ENCODE measurements at regions not wholly inside any gene's neighbourhood (a gene's known extent, or its start where the extent isn't known, plus 50 kb on each side); places are given as distances from the start of the nearest gene placed in this dataset.

DNA sequence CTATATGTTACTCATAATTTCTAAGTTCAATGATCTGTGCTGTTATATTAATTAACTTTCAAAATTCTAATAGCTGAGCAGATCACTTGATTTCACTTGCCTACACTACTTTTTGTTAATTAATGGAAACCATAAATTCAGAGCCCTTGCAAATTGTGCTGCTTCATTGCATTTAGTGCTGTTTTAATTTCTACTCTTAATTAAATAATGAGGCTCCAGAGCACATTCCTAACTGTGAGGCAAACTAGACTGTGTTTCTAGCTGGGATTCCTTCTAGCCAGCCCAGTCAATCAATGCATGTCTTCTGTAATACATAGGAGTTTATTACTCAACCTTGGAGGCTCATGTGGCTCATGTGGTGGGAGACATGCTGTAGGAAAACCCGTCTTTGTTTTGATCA lies 301.1 kb upstream of the GOLIM4 start:
- no peaks in the 10 kb centered on the region for H3K27me3 Mint-ChIP-seq
- H3K27ac Mint-ChIP-seq: no peak overlapping the region
- no peaks in the 10 kb centered on the region for H3K9me3 Mint-ChIP-seq
- H3K4me1 Mint-ChIP-seq (ENCODE audit: unreplicated experiment): no peaks in the 10 kb centered on the region
- H3K36me3 Mint-ChIP-seq: no peaks in the 10 kb centered on the region
- TF ChIP-seq, protein P1, sequence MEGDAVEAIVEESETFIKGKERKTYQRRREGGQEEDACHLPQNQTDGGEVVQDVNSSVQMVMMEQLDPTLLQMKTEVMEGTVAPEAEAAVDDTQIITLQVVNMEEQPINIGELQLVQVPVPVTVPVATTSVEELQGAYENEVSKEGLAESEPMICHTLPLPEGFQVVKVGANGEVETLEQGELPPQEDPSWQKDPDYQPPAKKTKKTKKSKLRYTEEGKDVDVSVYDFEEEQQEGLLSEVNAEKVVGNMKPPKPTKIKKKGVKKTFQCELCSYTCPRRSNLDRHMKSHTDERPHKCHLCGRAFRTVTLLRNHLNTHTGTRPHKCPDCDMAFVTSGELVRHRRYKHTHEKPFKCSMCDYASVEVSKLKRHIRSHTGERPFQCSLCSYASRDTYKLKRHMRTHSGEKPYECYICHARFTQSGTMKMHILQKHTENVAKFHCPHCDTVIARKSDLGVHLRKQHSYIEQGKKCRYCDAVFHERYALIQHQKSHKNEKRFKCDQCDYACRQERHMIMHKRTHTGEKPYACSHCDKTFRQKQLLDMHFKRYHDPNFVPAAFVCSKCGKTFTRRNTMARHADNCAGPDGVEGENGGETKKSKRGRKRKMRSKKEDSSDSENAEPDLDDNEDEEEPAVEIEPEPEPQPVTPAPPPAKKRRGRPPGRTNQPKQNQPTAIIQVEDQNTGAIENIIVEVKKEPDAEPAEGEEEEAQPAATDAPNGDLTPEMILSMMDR (conservative IDR thresholded peaks at IDR 0.05): no peak
- DNase-seq (ENCODE audit: extremely low spot score, unreplicated experiment): no peak
- no peak overlapping the region for H3K4me3 Mint-ChIP-seq

DNA sequence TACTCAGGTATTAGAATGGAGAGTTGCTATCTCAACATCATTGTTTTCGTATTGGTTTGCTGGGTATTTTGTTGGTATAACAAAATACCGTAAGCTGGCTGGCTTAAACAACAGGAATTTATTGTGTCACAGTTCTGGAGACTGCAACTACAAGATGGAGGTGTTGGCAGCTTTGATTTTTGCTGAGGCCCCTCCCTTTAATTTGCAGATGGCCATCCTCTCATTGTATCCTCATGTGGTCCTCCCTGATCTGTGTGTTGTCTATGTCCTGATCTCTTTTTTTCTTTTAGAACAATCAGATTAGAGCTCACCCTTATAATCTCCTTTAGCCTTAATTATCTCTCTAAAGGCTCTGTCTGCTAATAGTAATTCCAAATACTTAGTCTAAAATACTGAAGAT lies 299.8 kb upstream of the GOLIM4 start:
- no peaks in the 10 kb centered on the region for H3K4me1 Mint-ChIP-seq (ENCODE audit: unreplicated experiment)
- H3K27ac Mint-ChIP-seq: no peak overlapping the region
- H3K4me3 Mint-ChIP-seq: no peak overlapping the region
- TF ChIP-seq, protein P1 (conservative IDR thresholded peaks at IDR 0.05): no peak
- no peaks in the 10 kb centered on the region for H3K9me3 Mint-ChIP-seq
- no peak for DNase-seq (ENCODE audit: extremely low spot score, unreplicated experiment)
- no peaks in the 10 kb centered on the region for H3K27me3 Mint-ChIP-seq
- no peaks in the 10 kb centered on the region for H3K36me3 Mint-ChIP-seq

DNA sequence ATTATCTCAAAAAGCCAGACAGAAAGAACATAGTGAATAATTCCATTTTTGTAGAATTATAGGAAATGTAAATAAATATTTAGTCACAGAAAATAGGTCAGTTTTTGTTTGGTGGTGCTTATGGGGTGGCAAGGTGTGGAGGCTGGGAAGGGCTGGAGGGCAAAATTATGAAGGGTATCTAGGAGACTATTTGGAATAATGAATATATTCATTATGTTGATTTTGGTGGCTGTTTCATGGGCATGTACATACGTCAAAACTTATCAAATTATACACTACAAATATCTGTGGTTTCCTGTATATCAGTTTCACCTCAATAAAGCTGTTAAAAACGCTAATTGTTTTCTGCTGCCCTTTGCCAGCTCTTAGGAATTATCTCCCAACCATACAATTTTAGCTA lies 298.7 kb upstream of the GOLIM4 start:
- Mint-ChIP-seq H3K4me1 (ENCODE audit: unreplicated experiment) (no peaks in the 10 kb centered on the region), H3K4me3 (no peak overlapping the region), H3K27ac (no peak overlapping the region), H3K36me3 (no peaks in the 10 kb centered on the region), H3K9me3 (no peaks in the 10 kb centered on the region), H3K27me3 (no peaks in the 10 kb centered on the region)
- DNase-seq (ENCODE audit: extremely low spot score, unreplicated experiment): no peak
- TF ChIP-seq, protein P1 (conservative IDR thresholded peaks at IDR 0.05): no peak

DNA sequence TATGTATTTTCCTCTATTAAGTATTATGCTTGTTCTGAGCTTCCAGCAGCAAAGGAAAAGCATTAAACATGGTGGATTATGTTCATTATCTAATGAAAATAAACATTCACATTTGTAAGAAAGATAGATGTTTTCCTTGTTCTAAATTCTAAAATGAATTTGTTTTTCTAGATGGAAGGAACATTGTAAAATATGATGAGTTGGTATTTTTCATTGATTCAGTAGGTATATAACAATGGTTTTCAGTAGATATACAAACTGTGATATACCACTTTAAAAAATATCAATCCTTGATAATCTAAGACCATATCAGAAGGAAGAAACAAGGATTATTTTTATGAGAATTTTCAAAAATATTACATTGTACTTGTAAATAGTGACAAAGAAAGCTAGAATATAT lies 290.6 kb upstream of the GOLIM4 start:
- no peaks in the 10 kb centered on the region for H3K36me3 Mint-ChIP-seq
- TF ChIP-seq, protein P1 (conservative IDR thresholded peaks at IDR 0.05): no peak
- no peak for DNase-seq (ENCODE audit: extremely low spot score, unreplicated experiment)
- H3K4me1 Mint-ChIP-seq (ENCODE audit: unreplicated experiment): no peaks in the 10 kb centered on the region
- H3K4me3 Mint-ChIP-seq: no peak overlapping the region
- no peaks in the 10 kb centered on the region for H3K27me3 Mint-ChIP-seq
- H3K27ac Mint-ChIP-seq: no peak overlapping the region
- no peaks in the 10 kb centered on the region for H3K9me3 Mint-ChIP-seq

DNA sequence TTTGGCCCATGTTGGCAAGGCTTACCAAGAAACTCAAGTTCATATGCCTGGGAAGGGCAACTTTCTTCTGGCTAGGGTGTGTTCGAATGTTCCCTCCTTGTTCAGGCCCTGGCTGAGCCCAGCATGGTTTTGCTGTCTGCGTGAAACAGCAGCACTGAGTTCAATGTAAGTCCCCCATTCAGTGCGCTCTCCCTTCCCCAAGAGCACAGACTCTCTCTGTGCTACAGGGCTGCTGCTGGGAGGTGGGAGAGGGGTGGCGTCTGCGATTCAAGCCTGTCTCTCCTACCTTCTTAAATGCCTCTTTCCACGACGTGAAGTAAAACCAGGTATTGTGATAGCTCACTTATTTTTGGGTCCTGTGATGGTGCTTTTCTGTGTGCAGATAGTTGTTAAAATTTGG lies 289.3 kb upstream of the GOLIM4 start:
- H3K36me3 Mint-ChIP-seq: no peaks in the 10 kb centered on the region
- no peak overlapping the region for H3K27ac Mint-ChIP-seq
- TF ChIP-seq, protein P1 (conservative IDR thresholded peaks at IDR 0.05): no peak
- no peaks in the 10 kb centered on the region for H3K27me3 Mint-ChIP-seq
- H3K4me3 Mint-ChIP-seq: no peak overlapping the region
- H3K4me1 Mint-ChIP-seq (ENCODE audit: unreplicated experiment): no peaks in the 10 kb centered on the region
- no peaks in the 10 kb centered on the region for H3K9me3 Mint-ChIP-seq
- DNase-seq (ENCODE audit: extremely low spot score, unreplicated experiment): no peak

DNA sequence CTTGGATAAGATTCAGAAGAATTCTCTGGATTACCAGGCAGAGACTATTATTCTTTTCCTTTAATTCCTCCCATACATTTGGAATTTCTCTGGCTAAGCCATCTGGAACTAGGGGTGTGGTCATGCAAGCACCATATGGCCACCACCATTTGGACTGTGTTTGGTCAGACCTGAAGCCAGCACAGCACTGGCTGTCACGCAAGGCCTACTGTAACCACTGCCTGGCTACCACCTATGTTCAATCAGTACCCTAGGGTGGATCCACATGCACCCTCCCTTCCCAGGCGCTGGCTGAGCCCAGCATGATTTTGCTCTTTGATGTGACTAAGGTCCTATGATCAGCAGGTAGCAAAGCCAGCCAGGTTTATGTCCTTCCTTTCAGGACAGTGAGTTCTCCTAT lies 287.8 kb upstream of the GOLIM4 start:
- no peaks in the 10 kb centered on the region for H3K4me1 Mint-ChIP-seq (ENCODE audit: unreplicated experiment)
- no peak overlapping the region for H3K4me3 Mint-ChIP-seq
- H3K36me3 Mint-ChIP-seq: no peaks in the 10 kb centered on the region
- DNase-seq (ENCODE audit: extremely low spot score, unreplicated experiment): no peak
- H3K9me3 Mint-ChIP-seq: no peaks in the 10 kb centered on the region
- TF ChIP-seq, protein P1 (conservative IDR thresholded peaks at IDR 0.05): no peak
- H3K27me3 Mint-ChIP-seq: no peaks in the 10 kb centered on the region
- H3K27ac Mint-ChIP-seq: no peak overlapping the region
